ENCODE measurements at regions not wholly inside any gene's neighbourhood (a gene's known extent, or its start where the extent isn't known, plus 50 kb on each side); places are given as distances from the start of the nearest gene placed in this dataset.
"Not testable (repeated sequence)": the region's sequence is repeated elsewhere in the genome, so short reads cannot be mapped to it uniquely, and the experiment has no call there.

DNA sequence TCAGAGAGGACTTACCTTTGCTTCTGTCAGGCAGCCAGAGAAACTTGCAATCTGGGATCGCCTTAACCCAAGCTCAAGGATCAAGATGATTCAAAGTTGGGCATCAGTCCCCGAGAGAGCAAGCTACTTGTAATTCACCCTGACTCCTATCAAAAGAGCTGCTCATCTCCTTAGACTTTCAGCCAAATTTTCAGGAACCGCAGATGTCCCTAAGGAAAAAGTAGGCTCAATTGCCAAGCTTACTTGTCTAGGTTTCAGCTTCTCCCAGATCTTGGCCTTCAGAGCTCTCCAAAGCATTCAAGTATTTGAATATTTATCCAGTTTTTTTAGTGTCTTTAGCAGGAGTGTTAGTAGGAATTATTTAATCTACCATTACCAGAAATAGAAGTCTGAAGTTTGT is 434.1 kb upstream of the MMS22L start:
- Mint-ChIP-seq H3K4me1 (no peaks in the 10 kb centered on the region), H3K9me3 (peaks cover 0 to 3% (median 3%) of the 10 kb centered on the region in 3 donors), H3K27me3 (no peaks in the 10 kb centered on the region), H3K4me3 (no peak overlapping the region), H3K36me3 (no peaks in the 10 kb centered on the region), H3K27ac (no peak overlapping the region)

DNA sequence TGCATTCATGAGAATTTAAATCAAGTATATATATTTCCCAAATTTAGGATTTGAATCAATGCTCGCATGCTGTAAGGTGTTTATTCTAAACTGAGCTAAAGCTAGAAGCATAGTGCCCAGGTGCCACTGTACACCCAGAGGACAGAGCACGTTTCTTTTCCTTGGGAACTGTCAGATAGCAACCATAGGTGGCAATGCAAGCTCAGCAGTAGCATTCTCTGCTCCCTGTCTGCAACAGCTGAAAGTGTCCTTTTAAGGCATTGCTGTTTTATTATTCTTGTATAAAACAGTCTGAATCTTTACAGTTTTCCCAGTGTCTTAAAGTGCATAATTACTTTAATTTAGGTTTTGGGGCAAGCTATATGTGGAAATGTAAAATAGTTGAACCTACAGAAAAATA is 443.4 kb upstream of the MMS22L start:
- H3K36me3 Mint-ChIP-seq: no peaks in the 10 kb centered on the region
- no peaks in the 10 kb centered on the region for H3K4me1 Mint-ChIP-seq
- no peak overlapping the region for H3K4me3 Mint-ChIP-seq
- H3K27me3 Mint-ChIP-seq: no peaks in the 10 kb centered on the region
- no peak overlapping the region for H3K27ac Mint-ChIP-seq
- no peaks in the 10 kb centered on the region for H3K9me3 Mint-ChIP-seq

DNA sequence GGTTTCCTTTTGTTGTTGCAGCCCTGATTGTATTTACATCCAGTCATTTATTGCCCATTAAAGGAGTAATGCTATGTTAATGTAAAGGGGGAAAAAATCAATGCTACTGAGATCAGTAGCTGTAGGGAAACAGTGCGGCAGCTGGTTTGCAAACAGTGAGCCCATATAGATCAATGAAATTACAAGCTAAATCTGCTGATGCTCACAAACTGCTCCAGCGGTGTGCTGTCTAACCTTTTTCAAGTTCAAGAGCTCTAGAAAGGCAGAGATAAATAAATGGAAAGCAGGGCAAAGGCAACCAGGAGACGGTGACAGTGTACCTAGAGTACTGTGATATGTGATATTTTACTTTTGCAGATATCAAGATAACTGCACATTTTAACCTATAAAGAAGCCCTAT is 449.0 kb upstream of the MMS22L start:
- Mint-ChIP-seq H3K4me3 (no peak overlapping the region), H3K36me3 (no peaks in the 10 kb centered on the region), H3K9me3 (peaks cover 0 to 5% (median 0%) of the 10 kb centered on the region in 3 donors), H3K27me3 (peaks cover 2% of the 10 kb centered on the region), H3K27ac (no peak overlapping the region), H3K4me1 (no peaks in the 10 kb centered on the region)

DNA sequence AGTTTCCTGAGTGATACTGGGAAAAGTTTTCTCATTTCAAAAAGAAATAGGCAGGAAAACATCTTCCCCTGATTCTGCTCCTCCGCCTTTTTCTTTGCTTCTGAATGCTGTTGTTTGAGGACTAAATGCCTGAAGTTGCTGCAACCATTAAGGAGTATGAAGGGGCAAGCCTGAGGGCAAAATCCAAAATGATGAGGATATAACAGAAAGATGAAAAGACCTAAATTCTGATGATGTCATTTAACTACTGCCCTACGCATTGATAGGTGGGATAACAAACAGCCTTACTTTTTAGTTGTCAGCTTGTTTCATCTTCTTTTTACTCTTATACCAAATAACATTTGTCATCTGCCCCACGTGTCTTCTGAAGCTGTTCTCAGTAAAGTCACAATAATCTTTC is 474.6 kb upstream of the MMS22L start:
- Mint-ChIP-seq H3K36me3 (no peaks in the 10 kb centered on the region), H3K27ac (no peak overlapping the region), H3K27me3 (peaks cover 5% of the 10 kb centered on the region), H3K4me3 (no peak overlapping the region), H3K9me3 (peaks cover 0 to 2% (median 0%) of the 10 kb centered on the region in 3 donors), H3K4me1 (peaks cover 0 to 2% (median 0%) of the 10 kb centered on the region in 3 donors)

DNA sequence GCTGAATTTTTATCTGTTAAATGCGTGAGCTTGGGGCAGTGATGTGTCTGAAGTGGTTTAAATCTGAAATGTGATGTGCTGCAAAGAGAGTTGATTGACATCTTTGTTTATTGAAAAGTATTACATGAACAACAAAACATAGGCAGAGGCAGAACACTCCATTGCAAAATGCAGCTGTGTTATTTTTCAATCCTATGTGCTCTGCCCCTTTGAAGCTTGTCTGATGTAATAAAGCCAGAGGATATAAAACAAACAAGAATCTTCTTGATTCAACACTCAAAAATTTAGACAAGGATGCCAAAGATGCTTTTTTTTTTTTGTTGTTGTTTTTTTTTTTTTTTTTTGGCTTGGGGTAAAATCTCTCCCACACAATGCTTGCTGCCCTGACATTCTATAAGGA is 482.4 kb upstream of the MMS22L start:
- Mint-ChIP-seq H3K4me1 (no peaks in the 10 kb centered on the region), H3K36me3 (no peaks in the 10 kb centered on the region), H3K9me3 (peaks cover 0 to 3% (median 2%) of the 10 kb centered on the region in 3 donors), H3K4me3 (no peak overlapping the region), H3K27ac (no peak overlapping the region), H3K27me3 (peaks cover 2% of the 10 kb centered on the region)

DNA sequence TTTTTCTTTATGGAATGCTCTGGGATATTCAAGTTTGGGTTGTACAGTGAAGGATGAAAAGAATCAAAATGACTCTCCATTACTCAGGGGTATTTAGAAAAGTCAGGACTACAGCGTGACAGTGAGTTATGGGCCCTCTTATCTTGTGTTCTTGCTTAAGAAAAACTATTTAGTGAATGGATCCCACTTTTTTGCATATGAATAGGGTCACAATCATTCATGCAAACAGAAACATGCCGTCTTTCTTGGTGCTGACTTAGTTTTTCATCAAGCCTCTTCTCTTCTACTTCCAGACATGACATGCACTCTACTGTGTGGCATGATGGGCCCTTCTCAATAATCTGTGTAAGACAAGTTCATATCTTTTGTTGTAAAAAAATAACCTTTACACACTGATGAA is 488.4 kb upstream of the MMS22L start:
- H3K36me3 Mint-ChIP-seq: peaks cover 2% of the 10 kb centered on the region
- H3K27ac Mint-ChIP-seq: no peak overlapping the region
- peaks cover 0 to 2% (median 1%) of the 10 kb centered on the region in 3 donors for H3K9me3 Mint-ChIP-seq
- peaks cover 2% of the 10 kb centered on the region for H3K27me3 Mint-ChIP-seq
- H3K4me3 Mint-ChIP-seq: no peak overlapping the region
- H3K4me1 Mint-ChIP-seq: no peaks in the 10 kb centered on the region

DNA sequence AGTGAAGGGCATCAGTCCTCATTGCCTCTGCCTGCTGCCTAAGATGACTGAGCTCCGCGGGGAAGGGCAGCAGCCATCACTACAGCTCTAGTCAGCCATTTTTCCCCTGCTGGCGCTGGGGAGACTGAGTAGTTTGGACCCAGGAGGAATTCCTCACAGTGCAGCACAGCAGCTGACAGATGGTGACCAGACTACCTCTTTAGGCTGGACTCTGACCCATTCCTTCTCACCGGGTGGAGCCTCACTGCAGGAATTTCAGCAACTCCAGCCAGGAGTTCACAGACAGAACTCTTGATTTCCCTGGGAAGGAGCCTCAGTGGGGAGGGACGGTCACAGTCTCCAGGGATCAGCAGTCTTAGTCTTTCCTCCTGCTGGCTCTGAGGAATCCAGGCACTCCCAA is 492.0 kb upstream of the MMS22L start:
- Mint-ChIP-seq H3K27ac (no peak overlapping the region), H3K36me3 (peaks cover 2% of the 10 kb centered on the region), H3K27me3 (peaks cover 1% of the 10 kb centered on the region), H3K9me3 (peaks cover 0 to 2% (median 1%) of the 10 kb centered on the region in 3 donors), H3K4me3 (no peak overlapping the region), H3K4me1 (peaks cover 0 to 1% (median 0%) of the 10 kb centered on the region in 3 donors)

DNA sequence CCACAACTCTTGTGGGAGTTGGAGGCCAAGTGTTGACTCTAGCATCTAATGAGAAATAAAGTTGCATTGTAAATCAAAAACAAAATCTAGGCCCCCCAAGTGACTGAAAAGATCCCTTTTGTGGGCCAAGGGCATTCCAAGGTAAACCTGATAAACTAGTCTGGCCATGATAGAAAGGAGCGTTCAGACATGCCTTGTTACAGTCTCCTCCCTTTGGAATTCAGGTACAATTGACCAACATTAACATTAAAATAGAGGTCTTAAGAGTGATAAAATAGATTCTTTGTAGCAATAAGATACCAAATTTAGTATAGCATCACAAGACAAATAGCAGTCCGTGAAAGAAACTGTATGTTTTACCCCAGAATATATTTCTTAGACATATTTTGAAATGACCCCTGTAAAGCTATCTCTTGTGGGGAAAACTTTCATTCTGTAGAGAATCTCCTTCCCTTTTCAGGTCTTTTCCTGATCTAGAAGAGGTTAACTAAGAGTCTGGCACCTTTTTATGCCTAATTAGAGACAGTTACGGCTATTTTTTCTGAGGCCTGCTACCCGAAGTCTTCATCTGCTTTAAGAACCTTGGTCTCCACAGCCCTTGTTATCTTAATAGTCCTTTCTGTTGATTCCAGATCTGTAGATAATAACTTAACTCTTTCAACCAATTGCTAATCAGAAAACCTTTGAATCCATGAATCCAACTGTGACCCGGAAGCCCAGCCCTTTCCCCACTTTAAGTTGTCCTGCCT is 495.4 kb upstream of the MMS22L start:
- Mint-ChIP-seq H3K4me3 (no peak overlapping the region), H3K4me1 (peaks cover 0 to 1% (median 0%) of the 10 kb centered on the region in 3 donors), H3K9me3 (peaks cover 0 to 3% (median 0%) of the 10 kb centered on the region in 3 donors), H3K36me3 (peaks cover 2% of the 10 kb centered on the region), H3K27ac (no peak overlapping the region), H3K27me3 (peaks cover 1% of the 10 kb centered on the region)

DNA sequence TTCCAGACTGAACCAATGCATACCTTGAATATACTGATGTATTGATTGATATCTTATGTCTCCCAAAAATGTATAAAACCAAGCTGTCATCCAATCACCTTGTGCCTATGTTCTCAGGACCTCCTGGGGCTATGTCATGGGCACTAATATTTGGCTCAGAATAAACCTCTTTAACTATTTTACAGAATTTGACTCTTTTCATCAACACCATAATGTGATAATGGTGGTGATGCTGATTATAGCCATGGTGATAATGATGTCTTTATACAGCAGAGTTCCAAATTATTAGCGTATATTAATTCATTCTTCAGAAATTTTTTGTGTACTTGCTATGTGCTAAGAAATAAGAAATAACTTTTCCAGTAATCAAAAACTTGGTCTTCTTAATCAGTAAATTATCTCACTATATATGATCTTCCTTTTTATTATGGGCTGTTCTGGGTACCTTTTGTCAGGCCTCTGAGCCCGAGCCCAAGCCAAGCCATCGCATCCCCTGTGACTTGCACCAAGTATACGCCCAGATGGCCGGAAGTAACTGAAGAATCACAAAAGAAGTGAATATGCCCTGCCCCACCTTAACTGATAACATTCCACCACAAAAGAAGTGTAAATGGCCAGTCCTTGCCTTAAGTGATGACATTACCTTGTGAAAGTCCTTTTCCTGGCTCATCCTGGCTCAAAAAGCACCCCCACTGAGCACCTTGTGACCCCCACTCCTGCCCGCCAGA is 496.2 kb upstream of the MMS22L start:
- H3K36me3 Mint-ChIP-seq, H3K9me3 Mint-ChIP-seq, H3K27me3 Mint-ChIP-seq, H3K27ac Mint-ChIP-seq, H3K4me3 Mint-ChIP-seq, H3K4me1 Mint-ChIP-seq: not testable (repeated sequence)

DNA sequence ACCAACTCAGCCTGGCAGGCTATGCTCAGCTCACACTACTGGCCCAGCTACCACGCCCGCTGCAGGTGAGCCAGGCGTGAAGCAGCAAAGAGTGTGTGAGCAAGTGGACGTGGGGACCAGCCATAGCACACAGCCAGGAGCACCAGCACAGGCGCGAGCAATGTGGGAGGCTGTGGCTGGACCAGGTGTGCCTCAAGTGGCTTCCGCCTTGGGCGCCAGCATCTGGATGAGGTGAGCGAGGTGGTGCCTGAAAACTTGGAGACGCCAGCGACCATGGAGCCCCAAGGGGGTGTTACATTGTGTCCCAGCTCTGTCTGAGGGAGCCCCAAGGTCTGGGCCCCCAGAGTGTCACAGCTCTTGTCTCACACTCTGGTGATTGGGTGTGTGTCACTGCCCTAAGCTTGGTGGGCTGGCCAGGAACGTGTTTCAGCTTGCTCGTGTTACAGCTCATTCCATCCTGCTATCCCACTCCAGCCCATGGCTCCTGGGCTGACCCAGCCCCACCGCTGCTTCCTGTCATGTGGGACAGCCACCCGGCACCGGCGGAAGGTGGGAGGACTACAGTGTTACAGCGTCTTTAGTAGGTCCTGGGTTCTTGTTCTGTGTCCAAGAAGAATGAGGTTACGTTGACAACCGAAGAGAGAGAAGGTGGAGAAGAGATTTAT is 508.0 kb upstream of the MMS22L start:
- Mint-ChIP-seq H3K4me1 (no peaks in the 10 kb centered on the region), H3K4me3 (no peak overlapping the region), H3K36me3 (no peaks in the 10 kb centered on the region), H3K27ac (no peak overlapping the region), H3K27me3 (peaks cover 2% of the 10 kb centered on the region), H3K9me3 (peaks cover 0 to 10% (median 2%) of the 10 kb centered on the region in 3 donors)

DNA sequence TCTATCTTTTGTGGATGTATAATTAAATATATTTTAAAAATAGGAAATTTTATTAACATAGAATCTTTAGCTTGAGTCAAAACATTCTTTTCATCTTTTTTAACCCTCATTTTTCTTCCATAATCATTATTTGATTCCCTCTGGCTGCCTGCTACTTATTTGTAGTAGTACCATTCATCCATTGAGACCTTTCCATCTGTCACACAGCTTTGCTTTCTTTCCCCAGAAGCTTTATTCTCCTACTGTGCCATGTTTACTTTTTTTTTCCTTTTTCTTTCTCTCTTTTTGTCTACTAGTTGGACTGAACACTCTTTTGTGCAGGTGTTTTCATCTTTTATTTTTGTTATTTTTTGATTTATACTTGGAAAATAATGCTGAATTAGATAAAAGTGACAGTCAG is 522.6 kb upstream of the MMS22L start:
- no peak overlapping the region for H3K27ac Mint-ChIP-seq
- no peaks in the 10 kb centered on the region for H3K27me3 Mint-ChIP-seq
- no peaks in the 10 kb centered on the region for H3K36me3 Mint-ChIP-seq
- H3K9me3 Mint-ChIP-seq: no peaks in the 10 kb centered on the region
- no peaks in the 10 kb centered on the region for H3K4me1 Mint-ChIP-seq
- no peak overlapping the region for H3K4me3 Mint-ChIP-seq

DNA sequence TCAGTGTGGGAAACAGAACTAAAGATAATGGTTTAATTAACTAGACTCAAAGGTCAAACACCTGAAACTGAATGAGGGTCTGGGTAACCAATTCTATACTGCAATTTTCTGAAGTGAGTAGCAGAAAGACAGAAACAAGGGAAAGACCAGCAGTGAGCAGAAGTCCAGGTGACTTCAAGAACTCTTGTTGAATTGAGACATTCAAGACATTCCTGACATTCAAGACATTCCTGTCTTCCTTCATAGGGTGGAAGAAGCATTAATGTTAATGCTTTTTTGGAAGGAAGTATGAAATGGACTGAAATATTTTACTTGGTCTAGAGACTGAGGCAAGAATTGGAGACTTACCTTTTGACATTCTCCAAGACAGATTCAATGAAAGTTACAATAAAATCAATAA is 529.9 kb upstream of the MMS22L start:
- Mint-ChIP-seq H3K9me3 (no peaks in the 10 kb centered on the region), H3K4me1 (no peaks in the 10 kb centered on the region), H3K27ac (no peak overlapping the region), H3K27me3 (no peaks in the 10 kb centered on the region), H3K4me3 (no peak overlapping the region), H3K36me3 (peaks cover 2% of the 10 kb centered on the region)

DNA sequence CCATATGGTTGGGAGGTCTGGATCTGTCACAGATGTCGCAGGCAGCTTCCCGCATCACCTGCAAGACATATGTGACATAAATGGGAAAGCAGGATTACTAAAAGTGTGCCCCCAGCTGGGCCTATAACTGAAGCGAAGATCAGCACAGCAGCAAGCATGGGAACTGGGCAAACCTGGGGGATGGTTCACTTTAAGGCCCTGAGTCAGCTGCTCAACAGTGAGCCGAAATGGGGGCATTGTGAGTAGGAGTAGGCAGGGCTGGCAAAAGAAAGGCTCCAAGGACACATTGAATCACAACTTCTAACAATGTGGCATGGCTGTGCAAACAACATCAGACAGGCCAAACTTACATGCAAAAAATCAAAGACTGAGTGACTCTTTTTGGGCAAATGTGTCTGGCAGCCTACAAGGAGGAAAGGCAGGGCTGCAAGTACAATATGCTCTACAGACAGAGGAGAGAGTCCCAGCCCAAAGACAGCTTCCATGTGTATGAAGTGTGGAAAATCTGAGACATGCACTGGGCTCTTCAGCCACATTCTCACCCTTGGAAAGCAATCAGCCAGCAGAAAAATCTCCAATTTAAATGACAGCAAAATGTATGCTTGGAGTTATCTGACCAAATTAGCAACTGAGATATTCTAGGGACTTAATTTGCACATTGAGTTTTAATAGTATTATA is 531.0 kb upstream of the MMS22L start:
- Mint-ChIP-seq H3K27ac (no peak overlapping the region), H3K36me3 (peaks cover 2% of the 10 kb centered on the region), H3K9me3 (no peaks in the 10 kb centered on the region), H3K4me1 (no peaks in the 10 kb centered on the region), H3K27me3 (no peaks in the 10 kb centered on the region), H3K4me3 (no peak overlapping the region)

DNA sequence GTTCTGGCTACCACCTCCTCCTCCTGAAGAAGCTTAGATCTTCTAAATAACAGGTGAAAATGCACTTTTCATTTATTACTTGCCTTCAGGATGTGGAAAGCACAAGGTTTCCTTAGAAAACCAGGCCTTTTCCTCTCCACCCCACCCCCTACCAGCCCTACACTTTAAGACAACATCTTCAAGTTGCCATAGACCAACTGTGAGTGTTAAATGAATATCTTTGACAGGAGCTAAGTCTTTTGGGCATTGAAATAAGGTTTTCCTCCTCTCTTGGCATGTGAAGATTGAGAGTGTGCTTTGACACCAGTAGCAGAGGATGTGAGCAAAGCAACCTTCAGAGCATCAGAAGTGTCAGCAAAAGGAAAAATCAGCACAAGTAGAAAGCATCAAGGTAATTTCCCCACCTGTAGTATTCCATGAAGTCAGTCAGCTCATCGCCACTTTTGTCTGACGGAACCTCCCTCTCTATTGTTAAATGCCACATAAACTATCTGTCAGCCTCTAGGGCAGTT is 532.3 kb upstream of the MMS22L start:
- Mint-ChIP-seq H3K27me3 (no peaks in the 10 kb centered on the region), H3K36me3 (peaks cover 2% of the 10 kb centered on the region), H3K9me3 (no peaks in the 10 kb centered on the region), H3K27ac (no peak overlapping the region), H3K4me3 (no peak overlapping the region), H3K4me1 (peaks cover 0 to 2% (median 0%) of the 10 kb centered on the region in 3 donors)

DNA sequence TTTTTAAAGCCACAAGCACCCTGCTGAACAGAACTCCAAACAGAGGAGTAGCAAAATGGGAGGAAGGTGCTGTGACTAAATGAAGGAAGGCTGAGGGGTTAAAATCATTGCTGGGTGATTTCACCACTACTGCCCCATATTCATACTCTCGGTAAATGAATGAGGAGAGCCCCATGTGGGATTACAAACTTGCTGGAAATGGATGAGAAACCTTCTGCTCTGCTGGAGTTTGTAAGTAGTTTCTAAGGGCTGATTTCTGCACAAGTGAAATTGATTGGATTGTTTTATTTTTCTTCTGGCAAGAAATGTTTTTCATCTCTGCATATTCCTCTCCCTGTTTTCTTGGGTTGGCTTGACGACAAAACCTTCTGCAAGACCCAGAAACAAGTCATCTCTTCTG is 533.5 kb upstream of the MMS22L start:
- Mint-ChIP-seq H3K36me3 (peaks cover 2% of the 10 kb centered on the region), H3K27ac (no peak overlapping the region), H3K9me3 (no peaks in the 10 kb centered on the region), H3K4me3 (no peak overlapping the region), H3K4me1 (peaks cover 0 to 2% (median 0%) of the 10 kb centered on the region in 3 donors), H3K27me3 (no peaks in the 10 kb centered on the region)
